Superior temporal gyrus (tissue), 1 donor: ENCODE measurements at regions not wholly inside any gene's neighbourhood (a gene's known extent, or its start where the extent isn't known, plus 50 kb on each side); places are given as distances from the start of the nearest gene placed in this dataset.

Experiments used
- DNase-seq: peaks from one replicate; pipeline ENCODE4 v3.0.0-alpha.2; 2016; ENCODE audit errors: extremely low spot score

GRCh38 chr13:73222627-73223305 lies 164.0 kb downstream of the KLF5 start:
- DNase-seq, result no peak

- DNase-seq, result no peak
Measured at GRCh38 chr13:73220966-73221720, 162.3 kb downstream of the KLF5 start.

- no peak for DNase-seq
Measured at GRCh38 chr13:73218181-73218580, 159.4 kb downstream of the KLF5 start.

GRCh38 chr13:73216381-73216831 lies 157.6 kb downstream of the KLF5 start:
- no peak for DNase-seq

- DNase-seq, result no peak
Measured at GRCh38 chr13:73215823-73216222, 157.0 kb downstream of the KLF5 start.

GRCh38 chr13:73212482-73212881 lies 153.7 kb downstream of the KLF5 start:
- DNase-seq, result no peak

- no peak for DNase-seq
Measured at GRCh38 chr13:73210218-73210883, 151.5 kb downstream of the KLF5 start.

- DNase-seq, result no peak
Measured at GRCh38 chr13:73204952-73205351, 146.1 kb downstream of the KLF5 start.

- DNase-seq, result no peak
Measured at GRCh38 chr13:73201626-73202025, 142.8 kb downstream of the KLF5 start.

- no peak for DNase-seq
Measured at GRCh38 chr13:73198991-73199411, 140.2 kb downstream of the KLF5 start.

GRCh38 chr13:73195091-73195490 lies 136.3 kb downstream of the KLF5 start:
- DNase-seq, result no peak

GRCh38 chr13:73194310-73194709 lies 135.5 kb downstream of the KLF5 start:
- no peak for DNase-seq

- no peak for DNase-seq
Measured at GRCh38 chr13:73193554-73193953, 134.7 kb downstream of the KLF5 start.

- DNase-seq, result no peak
Measured at GRCh38 chr13:73190477-73190876, 131.7 kb downstream of the KLF5 start.

- DNase-seq, result no peak
Measured at GRCh38 chr13:73189776-73190175, 131.0 kb downstream of the KLF5 start.

GRCh38 chr13:73189362-73189761 lies 130.6 kb downstream of the KLF5 start:
- DNase-seq, result no peak

GRCh38 chr13:73187106-73187505 lies 128.3 kb downstream of the KLF5 start:
- DNase-seq, result no peak

- DNase-seq, result no peak
Measured at GRCh38 chr13:73179650-73180274, 121.0 kb downstream of the KLF5 start.

GRCh38 chr13:73177916-73178565 lies 119.2 kb downstream of the KLF5 start:
- no peak for DNase-seq

- DNase-seq, result no peak
Measured at GRCh38 chr13:73177017-73177416, 118.2 kb downstream of the KLF5 start.

GRCh38 chr13:73174521-73175010 lies 115.8 kb downstream of the KLF5 start:
- DNase-seq, result no peak
